NCI-H524 treated with DMSO at 0.1 percent for 48 hours (cell line): ENCODE measurements at regions not wholly inside any gene's neighbourhood (a gene's known extent, or its start where the extent isn't known, plus 50 kb on each side); places are given as distances from the start of the nearest gene placed in this dataset.

Experiments
- DNase-seq: peaks from one replicate; lab custom pipeline; 2025; lab: John Stamatoyannopoulos, UW

- DNase-seq: no peak
Measured at GRCh38 chr3:14307656-14308302, 94.6 kb upstream of the SLC6A6 start.

- DNase-seq: no peak
Measured at GRCh38 chr3:14311729-14312128, 90.7 kb upstream of the SLC6A6 start.

GRCh38 chr3:14312375-14312774 is 90.0 kb upstream of the SLC6A6 start:
- no peak for DNase-seq

GRCh38 chr3:14317057-14317553 is 85.3 kb upstream of the SLC6A6 start:
- DNase-seq: no peak

GRCh38 chr3:14318646-14319045 is 83.8 kb upstream of the SLC6A6 start:
- DNase-seq: no peak

GRCh38 chr3:14319654-14320182 is 82.7 kb upstream of the SLC6A6 start:
- DNase-seq: no peak

GRCh38 chr3:14320219-14320618 is 82.2 kb upstream of the SLC6A6 start:
- no peak for DNase-seq

GRCh38 chr3:14322001-14322400 is 80.4 kb upstream of the SLC6A6 start:
- DNase-seq: no peak

GRCh38 chr3:14322667-14323295 is 79.6 kb upstream of the SLC6A6 start:
- no peak for DNase-seq

GRCh38 chr3:14323401-14324223 is 78.8 kb upstream of the SLC6A6 start:
- DNase-seq: no peak

- DNase-seq: no peak
Measured at GRCh38 chr3:14324224-14324944, 78.0 kb upstream of the SLC6A6 start.

GRCh38 chr3:14328422-14328821 is 74.0 kb upstream of the SLC6A6 start:
- no peak for DNase-seq

- no peak for DNase-seq
Measured at GRCh38 chr3:14329116-14329830, 73.1 kb upstream of the SLC6A6 start.

- DNase-seq: no peak
Measured at GRCh38 chr3:14329842-14330241, 72.6 kb upstream of the SLC6A6 start.

GRCh38 chr3:14330508-14330907 is 71.9 kb upstream of the SLC6A6 start:
- no peak for DNase-seq

GRCh38 chr3:14331251-14331650 is 71.2 kb upstream of the SLC6A6 start:
- DNase-seq: no peak

- no peak for DNase-seq
Measured at GRCh38 chr3:14332392-14332791, 70.0 kb upstream of the SLC6A6 start.

GRCh38 chr3:14333215-14333614 is 69.2 kb upstream of the SLC6A6 start:
- no peak for DNase-seq

- DNase-seq: no peak
Measured at GRCh38 chr3:14333621-14334020, 68.8 kb upstream of the SLC6A6 start.

GRCh38 chr3:14334136-14334535 is 68.3 kb upstream of the SLC6A6 start:
- DNase-seq: no peak

GRCh38 chr3:14334936-14335335 is 67.5 kb upstream of the SLC6A6 start:
- no peak for DNase-seq
